ENCODE measurements at regions not wholly inside any gene's neighbourhood (a gene's known extent, or its start where the extent isn't known, plus 50 kb on each side); places are given as distances from the start of the nearest gene placed in this dataset.

- no peak for DNase-seq (ENCODE audit: low read depth)
- TF ChIP-seq CTCF (IDR thresholded peaks at IDR 0.05; ENCODE audit: control insufficient read depth, extremely low read depth, insufficient read depth), result no peak
- no peak overlapping the region for H3K4me3 ChIP-seq (ENCODE audit: low read depth, low read length)
These were observed 232.7 kb upstream of the UBE2E3 start for GRCh38 chr2:180747728-180748127.

- no peak for DNase-seq (ENCODE audit: low read depth)
- no peak overlapping the region for H3K4me3 ChIP-seq (ENCODE audit: low read depth, low read length)
- TF ChIP-seq CTCF (IDR thresholded peaks at IDR 0.05; ENCODE audit: control insufficient read depth, extremely low read depth, insufficient read depth), result no peak
These were observed 237.0 kb upstream of the UBE2E3 start for GRCh38 chr2:180743401-180743800.

DNA sequence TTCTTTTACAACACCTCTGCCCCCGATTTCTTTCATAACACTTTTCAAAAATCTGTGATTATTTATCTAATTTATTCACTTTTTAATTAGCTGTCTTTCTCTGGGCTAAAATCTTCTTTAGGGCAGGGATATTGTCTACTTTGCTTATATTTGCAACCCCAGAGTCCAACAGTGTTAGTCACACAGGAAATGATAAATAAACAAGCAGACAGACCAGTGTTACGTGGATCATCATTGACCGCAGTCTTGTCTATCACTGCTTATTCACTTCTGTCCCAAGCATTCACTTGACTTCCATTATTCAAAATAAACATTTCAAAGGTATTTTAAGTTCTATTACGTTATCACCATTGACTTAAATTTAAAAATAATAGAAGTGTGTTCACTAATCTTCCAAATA, 237.6 kb upstream of the UBE2E3 start:
- no peak for TF ChIP-seq CTCF (IDR thresholded peaks at IDR 0.05; ENCODE audit: control insufficient read depth, extremely low read depth, insufficient read depth)
- no peak for DNase-seq (ENCODE audit: low read depth)
- H3K4me3 ChIP-seq (ENCODE audit: low read depth, low read length), result no peak overlapping the region

- no peak for DNase-seq (ENCODE audit: low read depth)
- TF ChIP-seq CTCF (IDR thresholded peaks at IDR 0.05; ENCODE audit: control insufficient read depth, extremely low read depth, insufficient read depth), result no peak
- H3K4me3 ChIP-seq (ENCODE audit: low read depth, low read length), result no peak overlapping the region
These were observed 241.3 kb upstream of the UBE2E3 start for GRCh38 chr2:180739070-180739469.

GRCh38 chr2:180735799-180736198, 244.6 kb upstream of the UBE2E3 start:
- no peak overlapping the region for H3K4me3 ChIP-seq (ENCODE audit: low read depth, low read length)
- DNase-seq (ENCODE audit: low read depth), result no peak
- no peak for TF ChIP-seq CTCF (IDR thresholded peaks at IDR 0.05; ENCODE audit: control insufficient read depth, extremely low read depth, insufficient read depth)

DNA sequence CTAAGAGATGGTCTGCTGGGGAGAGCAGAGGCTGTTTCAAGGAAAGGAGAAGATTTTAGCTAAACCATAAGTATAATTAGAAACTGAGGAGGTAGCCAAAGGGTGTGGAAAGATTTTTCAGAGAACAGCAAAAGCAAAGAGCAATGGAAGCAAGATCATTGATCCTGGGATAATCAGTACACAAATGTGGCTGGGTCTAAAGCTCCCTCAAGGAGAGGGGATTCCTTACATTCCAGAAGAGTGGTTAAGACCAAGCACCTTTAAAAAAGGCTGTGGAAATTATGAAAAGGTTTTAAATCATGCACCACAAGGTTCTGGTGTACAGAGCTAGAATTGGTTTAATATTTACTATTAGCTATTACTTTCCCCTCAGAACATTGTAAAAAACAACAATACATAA, 246.0 kb upstream of the UBE2E3 start:
- no peak for DNase-seq (ENCODE audit: low read depth)
- no peak for TF ChIP-seq CTCF (IDR thresholded peaks at IDR 0.05; ENCODE audit: control insufficient read depth, extremely low read depth, insufficient read depth)
- H3K4me3 ChIP-seq (ENCODE audit: low read depth, low read length), result no peak overlapping the region

DNA sequence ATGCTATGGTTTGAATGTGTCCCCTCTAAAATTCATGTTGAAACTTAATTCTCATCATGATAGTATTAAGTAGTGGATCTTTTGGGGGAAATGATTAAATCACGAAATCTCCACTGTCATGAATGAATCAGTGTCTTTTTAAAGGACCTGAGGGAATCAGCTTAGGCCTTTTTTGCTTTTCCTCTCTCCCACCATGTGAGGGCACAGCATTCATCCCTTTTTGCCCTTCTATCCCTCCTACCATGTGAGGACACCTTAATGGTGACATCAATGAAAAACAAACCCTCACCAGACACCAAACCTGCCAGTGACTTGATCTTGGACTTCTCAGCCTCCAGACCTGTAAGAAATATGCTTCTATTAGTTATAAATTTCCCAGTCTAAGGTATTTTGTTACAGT, 247.1 kb upstream of the UBE2E3 start:
- no peak for DNase-seq (ENCODE audit: low read depth)
- TF ChIP-seq CTCF (IDR thresholded peaks at IDR 0.05; ENCODE audit: control insufficient read depth, extremely low read depth, insufficient read depth), result 0 out of 2 replicates have a peak, but pooled peaks have one; percentile 1
- no peak overlapping the region for H3K4me3 ChIP-seq (ENCODE audit: low read depth, low read length)
